GM19455 (cell line): ENCODE measurements at regions not wholly inside any gene's neighbourhood (a gene's known extent, or its start where the extent isn't known, plus 50 kb on each side); places are given as distances from the start of the nearest gene placed in this dataset.
"Not testable (repeated sequence)": the region's sequence is repeated elsewhere in the genome, so short reads cannot be mapped to it uniquely, and the experiment has no call there.

ENCODE experiments used
- ATAC-seq: cut with Tn5 transposase; IDR thresholded peaks from one replicate; pipeline ENCODE4 v1.9.1; 2021; ENCODE audit not compliant: unreplicated experiment

DNA sequence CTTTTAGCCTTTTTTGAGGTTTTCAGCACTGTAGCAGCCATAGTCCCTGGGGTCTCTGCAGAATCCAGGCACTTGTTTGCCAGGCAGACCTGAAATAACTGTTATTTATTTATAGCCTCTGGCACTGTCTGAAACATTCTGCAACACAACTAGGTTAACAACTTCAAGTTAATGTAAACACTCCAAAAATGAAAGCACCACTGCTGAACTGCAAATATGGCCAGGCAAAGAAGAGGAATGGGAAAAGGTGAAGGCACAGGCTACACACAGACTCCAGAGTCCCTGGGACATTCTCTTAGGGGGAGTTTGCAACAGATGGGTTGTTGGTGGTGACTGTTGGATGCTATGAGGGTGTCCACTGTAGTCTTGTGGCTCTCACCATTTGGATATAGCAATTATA lies 369.0 kb downstream of the MAT2B start:
- no peak for ATAC-seq

DNA sequence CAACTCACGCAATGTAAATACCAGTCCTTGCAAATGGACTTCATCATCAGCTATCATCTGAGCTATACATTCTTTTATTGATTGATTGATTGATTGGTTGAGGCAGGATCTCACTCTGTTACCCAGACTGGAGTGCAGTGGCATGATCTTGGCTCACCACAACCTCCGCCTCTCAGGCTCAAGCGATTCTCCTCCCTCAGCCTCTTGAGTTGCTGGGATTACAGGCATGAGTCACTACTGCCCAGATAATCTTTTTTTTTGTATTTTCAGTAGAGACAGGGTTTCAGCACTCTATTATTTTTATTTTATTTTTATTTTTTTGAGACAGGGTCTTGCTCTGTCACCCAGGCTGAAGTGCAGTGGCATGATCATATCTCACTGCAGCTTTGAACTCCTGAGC lies 369.5 kb downstream of the MAT2B start:
- not testable (repeated sequence) for ATAC-seq

DNA sequence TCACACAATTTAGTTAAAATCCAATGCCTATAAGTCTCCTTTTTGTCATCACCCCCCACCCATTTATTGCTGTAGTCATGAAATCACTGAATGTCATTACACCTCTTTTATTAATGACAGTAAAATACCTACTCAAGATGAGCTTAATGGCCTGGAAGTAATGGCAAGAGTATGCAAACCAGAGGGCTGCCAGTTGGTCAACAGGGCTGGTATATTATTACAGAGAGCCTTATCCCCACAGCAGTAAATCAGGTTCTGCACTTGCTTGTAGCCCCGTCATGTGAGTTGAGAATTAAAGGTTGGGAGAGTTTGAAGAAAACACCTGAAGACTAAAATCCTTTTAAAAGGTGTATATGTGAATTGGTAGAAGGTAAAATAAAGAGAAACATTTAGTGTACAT lies 372.4 kb downstream of the MAT2B start:
- ATAC-seq: no peak

DNA sequence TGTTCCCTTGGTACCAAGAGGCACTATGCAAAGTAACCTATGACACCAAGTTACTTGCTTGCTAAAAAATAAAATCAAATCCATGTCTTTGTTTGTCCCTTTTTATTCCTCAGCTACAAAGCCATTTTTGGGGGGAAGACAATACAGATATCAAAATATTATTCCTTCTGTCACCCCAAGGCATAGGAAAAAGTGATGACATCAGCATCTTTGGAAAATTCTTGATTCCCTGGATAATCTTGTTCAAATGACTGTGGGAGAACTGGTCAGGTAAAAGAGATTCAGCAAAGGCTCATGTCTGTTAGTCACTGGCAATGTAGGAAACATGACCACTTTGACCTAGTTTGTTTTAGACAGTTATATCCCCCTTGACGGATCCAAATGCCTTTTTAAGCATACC lies 373.1 kb downstream of the MAT2B start:
- ATAC-seq: no peak

DNA sequence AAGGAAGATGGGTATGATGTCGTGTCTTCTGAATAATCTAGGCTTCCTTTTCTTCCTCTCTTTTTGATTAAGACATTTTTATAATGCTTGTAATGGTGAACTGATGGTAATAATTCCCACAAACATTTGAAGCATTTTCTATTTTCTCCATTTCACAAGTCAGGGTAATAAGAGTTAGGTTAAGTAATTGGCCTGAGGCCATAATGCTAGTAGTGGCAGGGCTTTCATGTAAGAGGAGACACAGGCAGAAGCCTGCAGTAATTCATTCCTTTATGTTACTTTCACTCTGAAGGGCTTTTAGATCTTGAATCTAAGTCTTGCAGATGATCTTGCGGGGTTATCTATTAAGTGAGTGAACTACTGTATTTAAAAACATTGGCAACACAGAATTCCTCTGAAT lies 374.9 kb downstream of the MAT2B start:
- no peak for ATAC-seq

DNA sequence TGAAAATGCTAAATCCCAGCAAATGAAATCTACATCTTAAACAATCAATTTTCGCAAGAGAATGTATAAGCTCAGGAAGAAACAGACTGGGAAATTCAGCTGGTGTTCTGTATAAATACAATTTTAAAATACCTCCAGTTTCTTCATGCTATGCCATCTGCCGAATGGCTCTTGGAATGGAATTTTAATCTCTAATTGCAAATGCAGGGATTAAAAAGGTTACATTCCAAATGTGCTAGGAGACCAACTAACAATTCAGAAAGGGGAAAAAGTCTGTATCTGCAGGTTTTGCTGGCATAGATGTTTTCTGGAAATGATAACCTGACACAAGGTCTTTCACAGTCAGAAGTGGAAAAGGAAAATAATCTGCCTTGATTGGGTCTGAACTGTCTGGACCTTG lies 379.7 kb downstream of the MAT2B start:
- ATAC-seq: no peak

DNA sequence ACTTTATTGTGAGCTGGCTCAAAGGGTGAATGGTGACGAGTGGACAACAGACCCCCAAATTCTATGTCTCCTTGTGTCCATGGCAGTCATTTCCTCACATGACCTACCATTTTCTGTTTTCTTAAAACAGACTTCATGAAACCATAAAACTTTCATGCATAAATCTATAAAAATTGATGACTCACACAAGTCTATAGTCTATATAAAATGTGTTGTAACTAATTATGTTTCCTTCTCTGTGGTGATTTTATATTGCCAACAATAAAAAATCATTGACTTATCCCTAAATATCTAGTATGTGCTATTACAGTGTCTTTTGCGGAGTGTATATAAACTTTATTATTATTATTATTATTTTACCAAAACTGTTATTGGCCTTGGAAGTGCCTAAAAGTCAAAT lies 382.4 kb downstream of the MAT2B start:
- ATAC-seq: no peak

DNA sequence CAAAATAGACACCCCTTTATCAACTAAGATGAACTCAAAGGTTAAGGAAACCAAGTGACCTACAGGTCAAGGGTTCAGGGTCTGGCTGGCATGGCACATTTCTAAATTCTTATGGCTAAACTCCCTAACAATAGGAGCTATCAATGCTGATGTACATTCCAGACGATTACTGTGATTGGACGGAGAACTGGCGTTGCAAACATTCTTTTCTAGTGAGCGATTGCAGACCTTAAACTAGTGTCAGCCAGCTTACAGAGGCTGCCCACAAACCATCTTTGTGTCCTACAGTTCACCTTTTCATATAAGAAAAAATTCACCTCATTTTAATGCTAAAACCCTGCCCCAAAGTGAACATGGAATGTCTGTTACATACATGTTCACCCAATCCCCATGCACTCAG lies 382.9 kb downstream of the MAT2B start:
- no peak for ATAC-seq

DNA sequence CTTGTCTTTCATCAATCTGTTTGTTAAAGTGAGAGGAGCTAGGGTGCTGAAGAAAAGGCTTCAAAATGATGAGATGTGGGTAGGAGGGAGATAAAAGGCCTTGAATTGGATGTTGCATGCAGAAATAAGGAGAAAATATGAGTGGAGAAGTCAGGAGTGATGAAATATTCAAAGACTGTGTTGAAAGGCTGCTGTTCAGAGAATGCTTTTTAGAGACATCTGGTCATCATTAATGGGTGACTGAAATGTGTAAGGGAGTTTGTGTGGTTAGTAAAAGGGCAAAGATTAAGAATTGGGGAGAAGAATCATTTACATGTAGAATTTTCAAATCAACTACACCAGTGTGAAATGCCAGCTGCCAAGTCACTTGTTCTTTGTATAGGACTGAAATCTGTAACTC lies 383.9 kb downstream of the MAT2B start:
- ATAC-seq: no peak

DNA sequence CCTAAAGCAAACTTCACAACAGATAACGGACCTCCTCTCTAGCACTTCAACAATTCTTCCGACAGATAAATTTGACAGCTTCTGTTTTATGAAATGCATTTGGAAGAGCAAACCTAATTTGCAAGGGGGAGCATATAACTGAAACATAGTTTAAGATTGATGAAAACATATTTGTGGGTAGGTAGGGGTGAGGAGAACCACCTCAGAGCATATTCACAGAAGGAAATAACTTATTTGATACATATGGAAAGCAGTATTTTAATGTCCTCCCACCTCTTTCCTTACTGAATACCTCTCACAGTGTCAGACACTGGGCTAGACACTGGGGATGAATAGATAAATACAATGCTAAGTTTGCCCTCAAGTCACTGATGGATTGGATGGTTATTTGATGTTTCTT lies 384.8 kb downstream of the MAT2B start:
- ATAC-seq: no peak

DNA sequence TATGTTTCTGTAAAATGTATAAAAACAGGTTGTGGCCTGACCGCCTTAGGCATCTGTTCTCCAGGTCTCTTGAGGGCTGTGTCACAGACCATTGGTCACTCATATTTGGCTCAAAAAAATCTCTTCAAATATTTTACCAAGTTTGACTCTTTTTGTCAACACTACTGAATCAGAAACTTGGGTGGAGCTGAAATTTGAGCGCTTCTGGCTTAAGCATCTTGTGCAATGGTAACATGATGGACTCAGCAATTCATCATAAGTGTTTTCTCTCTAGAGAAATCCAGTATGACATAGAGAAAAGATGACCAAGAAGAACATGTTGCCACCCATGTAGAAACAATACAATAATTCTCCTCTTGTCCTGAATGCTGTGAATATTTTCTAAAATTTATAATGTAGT lies 387.9 kb downstream of the MAT2B start:
- no peak for ATAC-seq

DNA sequence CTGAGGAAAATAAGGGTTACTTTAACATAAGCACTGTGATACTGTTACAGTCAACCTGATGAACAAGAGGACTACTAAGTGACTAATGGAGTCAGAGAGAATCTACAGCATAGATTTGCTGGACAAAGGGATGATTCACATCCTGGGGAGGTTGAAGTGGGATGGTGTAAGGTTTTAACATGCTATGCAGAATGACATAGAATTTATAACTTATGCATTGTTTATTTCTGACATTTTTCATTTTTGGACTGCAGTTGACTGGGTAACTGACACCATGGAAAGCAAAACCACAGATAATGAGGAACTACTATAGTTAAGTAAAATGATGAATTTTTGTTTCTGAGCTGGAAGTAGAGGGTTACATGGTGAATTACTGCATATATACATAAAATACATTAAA lies 389.2 kb downstream of the MAT2B start:
- no peak for ATAC-seq

DNA sequence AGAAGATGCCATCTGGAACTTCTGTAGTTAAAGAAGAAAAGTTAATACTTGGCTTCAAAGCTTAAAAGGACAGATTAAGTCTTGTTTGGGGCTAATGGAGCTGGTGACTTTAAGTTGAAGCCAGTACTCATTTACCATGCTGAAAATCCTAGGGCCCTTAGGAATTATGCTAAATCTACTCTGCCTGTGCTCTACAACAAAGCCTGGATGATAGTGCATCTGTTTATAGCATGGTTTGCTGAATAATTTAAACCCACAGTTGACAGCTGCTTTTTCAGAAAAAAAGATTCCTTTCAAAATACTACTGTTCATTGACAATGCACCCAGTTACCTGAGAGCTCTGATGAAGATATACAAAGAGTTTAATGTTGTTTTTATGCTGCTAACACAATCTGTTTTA lies 393.5 kb downstream of the MAT2B start:
- ATAC-seq: no peak

DNA sequence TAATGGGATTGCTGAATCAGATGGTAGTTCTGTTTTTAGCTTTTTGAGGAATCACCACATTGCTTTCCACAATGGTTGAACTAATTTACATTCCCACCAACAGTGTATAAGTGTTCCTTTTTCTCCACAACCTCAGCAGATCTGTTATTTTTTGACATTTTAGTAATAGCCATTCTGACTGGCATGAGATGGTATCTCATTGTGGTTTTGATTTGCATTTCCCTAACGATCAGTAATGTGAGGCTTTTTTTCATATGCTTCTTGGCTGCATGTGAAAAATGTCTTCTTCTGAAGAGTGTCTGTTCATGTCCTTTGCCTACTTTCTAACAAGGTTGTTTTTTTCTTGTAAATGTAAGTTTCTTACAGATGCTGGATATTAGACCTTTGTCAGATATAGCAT lies 402.4 kb downstream of the MAT2B start:
- not testable (repeated sequence) for ATAC-seq

DNA sequence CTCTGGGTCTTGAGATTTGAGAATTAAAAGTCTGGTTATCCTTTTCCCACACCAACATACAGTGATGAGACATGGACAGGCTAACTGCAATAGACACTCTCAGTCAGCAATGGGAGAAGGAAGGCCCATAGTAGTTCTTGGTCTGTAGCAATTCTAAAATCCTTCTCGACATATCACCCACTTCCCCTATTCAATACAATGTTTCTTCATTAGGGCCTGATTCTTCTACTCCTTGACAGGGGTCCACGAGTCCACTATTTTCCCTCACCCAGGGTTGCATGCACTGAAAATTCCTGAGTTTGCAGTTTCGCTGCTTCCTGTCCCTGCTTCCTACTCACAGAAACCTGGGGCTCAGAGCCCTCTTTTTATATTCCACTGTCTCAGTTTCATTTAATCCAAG lies 402.8 kb downstream of the MAT2B start:
- ATAC-seq: no peak

DNA sequence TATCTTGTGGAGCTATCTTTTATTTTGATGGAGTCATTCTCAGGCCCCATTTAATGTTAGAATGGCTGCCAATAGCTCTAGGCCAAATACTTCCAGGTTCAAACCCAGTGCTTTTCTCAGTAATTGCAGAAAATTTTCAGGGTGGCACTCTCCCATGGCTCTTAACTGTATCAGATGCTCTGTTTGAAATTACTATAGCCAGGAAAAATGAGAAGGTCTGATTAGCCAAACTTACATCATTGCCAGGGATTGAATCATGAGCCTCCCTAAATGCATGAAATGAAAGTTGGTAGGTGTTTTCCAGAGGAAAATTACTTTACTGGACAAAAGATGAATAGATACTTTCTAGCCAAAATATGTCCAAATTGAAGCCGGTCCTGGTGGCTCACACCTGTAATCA lies 404.8 kb downstream of the MAT2B start:
- no peak for ATAC-seq

DNA sequence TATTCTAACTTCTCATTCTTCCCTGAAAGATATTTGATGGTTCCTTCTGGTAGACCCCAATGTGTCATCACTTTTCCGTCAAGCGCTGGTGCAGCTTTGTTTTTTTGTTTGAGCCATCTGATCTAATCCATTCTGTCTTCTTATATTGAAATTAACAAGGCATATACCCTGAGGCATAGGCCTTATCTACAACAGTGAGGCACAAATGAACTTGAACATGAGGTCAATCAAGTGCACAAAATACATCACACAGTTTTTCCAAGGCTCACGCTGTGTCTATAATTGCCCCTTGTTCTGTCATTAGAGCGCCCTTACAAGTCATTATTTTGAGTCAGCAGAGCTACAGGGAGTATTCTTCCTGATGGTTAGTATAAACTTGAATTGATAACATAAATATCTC lies 406.6 kb downstream of the MAT2B start:
- no peak for ATAC-seq

DNA sequence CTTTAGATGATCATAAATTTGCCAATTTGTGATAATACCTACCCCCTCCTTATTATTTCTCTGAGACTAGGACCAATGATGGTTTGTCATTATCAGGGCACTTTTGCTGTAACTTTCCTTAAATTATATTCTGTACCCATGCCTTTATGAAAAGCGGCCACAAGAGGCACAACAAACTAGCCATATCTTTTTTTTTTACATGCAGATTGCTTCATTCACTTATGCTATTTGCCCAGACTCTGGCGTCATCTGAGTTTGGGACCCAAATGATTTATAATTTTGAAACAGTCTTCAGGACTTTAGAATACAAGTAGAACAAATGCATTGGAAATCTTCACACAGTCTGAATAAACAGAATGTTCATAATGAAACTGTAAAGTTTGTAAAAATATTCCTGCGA lies 408.1 kb downstream of the MAT2B start:
- no peak for ATAC-seq

DNA sequence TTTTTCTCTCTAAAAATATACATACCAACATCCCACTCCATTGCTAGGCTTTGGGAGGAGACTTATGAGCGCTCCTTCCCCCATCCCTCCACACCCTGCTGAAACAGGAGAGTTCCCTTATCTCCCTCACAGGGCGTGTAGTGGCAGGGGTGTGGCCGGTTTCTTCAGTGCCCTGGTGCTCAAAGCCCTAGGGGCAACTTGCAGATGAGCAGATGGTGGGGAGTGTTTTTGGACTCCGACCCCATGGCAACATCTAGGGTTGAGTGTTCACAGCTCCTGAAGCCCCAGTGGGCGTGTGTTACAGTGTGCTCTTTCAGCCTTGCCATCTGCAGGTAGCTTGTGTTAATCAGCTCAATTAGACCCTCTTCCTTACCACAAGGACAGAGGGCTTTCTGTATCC lies 409.5 kb downstream of the MAT2B start:
- ATAC-seq: peak; percentile 24

DNA sequence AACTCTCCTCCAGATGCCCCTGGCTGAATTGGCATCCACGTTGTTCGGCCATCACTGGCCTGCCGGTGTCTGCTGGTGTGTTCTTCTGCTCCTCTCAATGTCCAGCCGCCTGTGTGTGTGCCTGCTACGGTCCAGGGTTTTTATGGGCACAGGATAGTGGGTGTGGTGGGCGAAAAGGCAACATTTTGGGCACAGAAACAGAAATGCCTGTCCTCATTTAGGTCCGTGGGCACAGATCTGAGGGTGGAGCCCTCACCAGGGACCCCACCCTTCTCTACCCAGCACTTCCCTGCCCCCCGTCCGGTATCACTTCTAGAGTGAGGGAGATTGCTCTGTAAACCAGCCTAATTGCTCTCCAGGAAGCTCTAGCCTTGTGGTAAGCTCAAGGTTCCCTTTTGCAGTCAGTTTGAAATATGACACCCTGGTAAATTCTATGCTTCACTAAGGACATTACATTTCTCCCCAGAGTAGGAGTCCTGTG lies 410.1 kb downstream of the MAT2B start:
- ATAC-seq: peak; percentile 68

DNA sequence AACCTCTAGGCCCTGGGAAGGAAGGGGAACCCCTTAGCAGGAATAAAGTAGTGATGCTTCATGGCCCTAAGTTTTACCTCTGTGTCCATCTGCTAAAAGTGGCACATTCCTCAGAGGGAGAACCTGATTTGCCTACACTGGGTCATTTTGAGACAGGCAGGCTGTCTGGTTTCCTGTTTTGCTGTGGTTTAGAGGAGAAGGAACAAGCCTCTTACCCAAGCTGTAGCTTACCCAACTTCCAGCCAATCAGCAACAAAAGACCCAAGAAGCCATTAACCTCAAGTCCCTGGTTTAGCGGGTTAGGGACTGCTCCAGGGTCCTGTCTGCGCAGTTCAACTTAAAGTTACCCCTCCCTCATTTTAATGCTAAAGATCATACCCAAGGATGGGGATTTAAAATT lies 411.0 kb downstream of the MAT2B start:
- ATAC-seq: peak; percentile 91

DNA sequence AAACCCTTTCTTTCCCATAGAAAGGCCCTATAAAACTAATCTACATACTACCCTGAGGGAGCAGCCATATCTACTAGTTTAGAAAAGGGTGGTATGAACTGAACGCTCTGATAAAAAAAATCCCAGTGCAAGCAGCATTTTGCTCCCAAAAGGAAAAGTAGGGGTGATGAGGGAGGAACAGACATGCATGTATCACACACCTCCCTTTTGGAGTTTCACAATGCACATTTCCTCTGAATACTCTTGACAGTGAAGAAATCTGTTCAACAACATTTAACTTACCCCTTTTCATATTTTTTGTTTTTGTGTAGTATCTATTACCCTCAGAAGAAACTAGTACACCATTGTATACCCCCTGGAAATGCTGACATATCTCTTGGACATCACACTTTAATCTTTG lies 411.4 kb downstream of the MAT2B start:
- ATAC-seq: no peak

DNA sequence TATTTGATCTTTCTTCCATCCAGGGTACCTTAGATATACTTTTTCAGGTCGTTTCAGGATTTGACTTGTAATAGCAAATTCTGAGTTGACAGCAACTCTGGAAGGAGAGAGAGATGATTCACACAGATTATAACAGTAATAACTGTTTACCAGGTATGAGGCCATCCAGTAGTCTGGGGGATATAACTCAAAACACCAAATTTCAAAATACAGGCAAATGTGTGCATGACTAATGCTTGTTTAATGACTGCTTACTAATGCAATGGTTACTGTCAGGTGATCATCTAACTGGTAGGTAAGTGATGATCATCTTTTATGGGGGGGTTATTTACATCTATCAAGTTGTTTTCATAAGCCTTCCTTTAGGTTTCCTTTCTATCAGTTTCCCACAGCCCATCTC lies 412.3 kb downstream of the MAT2B start:
- ATAC-seq: no peak

DNA sequence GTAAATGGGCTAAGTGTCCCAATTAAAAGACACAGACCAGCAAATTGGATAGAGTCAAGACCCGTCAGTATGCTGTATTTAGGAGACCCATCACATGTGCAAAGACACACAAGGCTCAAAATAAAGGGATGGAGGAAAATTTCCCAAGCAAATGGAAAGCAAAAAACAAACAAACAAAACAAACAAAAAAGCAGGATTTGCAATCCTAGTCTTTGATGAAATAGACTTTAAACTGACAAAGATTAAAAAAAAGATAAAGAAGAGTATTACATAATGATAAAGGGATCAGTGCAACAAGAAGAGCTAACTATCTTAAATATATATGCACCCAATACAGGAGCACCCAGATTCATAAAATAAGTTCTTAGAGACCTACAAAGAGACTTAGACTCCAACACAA lies 429.6 kb downstream of the MAT2B start:
- ATAC-seq: not testable (repeated sequence)
